ENCODE measurements at regions not wholly inside any gene's neighbourhood (a gene's known extent, or its start where the extent isn't known, plus 50 kb on each side); places are given as distances from the start of the nearest gene placed in this dataset.

GRCh38 chr6:48994811-48995210, 468.2 kb downstream of the MMUT start:
- TF ChIP-seq POLR2AphosphoS5 (IDR thresholded peaks at IDR 0.05) (no peak), CTCF (IDR thresholded peaks at IDR 0.05) (no peak), POLR2A (IDR thresholded peaks at IDR 0.05) (no peak)
